HG02798 (cell line): ENCODE measurements at regions not wholly inside any gene's neighbourhood (a gene's known extent, or its start where the extent isn't known, plus 50 kb on each side); places are given as distances from the start of the nearest gene placed in this dataset.
A peak's percentile ranks its signal among the peaks of the same experiment; 100 is the strongest.

Experiments used
- ATAC-seq: cut with Tn5 transposase; IDR thresholded peaks from one replicate; pipeline ENCODE4 v1.9.1; 2021; ENCODE audit warnings: mild to moderate bottlenecking; ENCODE audit not compliant: unreplicated experiment, poor library complexity

- ATAC-seq: peak; percentile 55
Measured at GRCh38 chr6:128686084-128686483, 165.7 kb upstream of the PTPRK start.

- no peak for ATAC-seq
Measured at GRCh38 chr6:128676456-128676855, 156.1 kb upstream of the PTPRK start.

GRCh38 chr6:128672023-128672422 lies 151.6 kb upstream of the PTPRK start:
- ATAC-seq: no peak

- ATAC-seq: no peak
Measured at GRCh38 chr6:128667339-128667858, 147.0 kb upstream of the PTPRK start.

- no peak for ATAC-seq
Measured at GRCh38 chr6:128666405-128666804, 146.0 kb upstream of the PTPRK start.

GRCh38 chr6:128663238-128663637 lies 142.8 kb upstream of the PTPRK start:
- peak; percentile 73 for ATAC-seq

GRCh38 chr6:128659878-128660622 lies 139.7 kb upstream of the PTPRK start:
- ATAC-seq: no peak

GRCh38 chr6:128659276-128659675 lies 138.9 kb upstream of the PTPRK start:
- no peak for ATAC-seq

- ATAC-seq: peak; percentile 44
Measured at GRCh38 chr6:128657181-128657580, 136.8 kb upstream of the PTPRK start.

- ATAC-seq: peak; percentile 74
Measured at GRCh38 chr6:128655978-128656498, 135.6 kb upstream of the PTPRK start.

GRCh38 chr6:128648022-128648598 lies 127.7 kb upstream of the PTPRK start:
- ATAC-seq: no peak

- ATAC-seq: no peak
Measured at GRCh38 chr6:128642132-128642531, 121.7 kb upstream of the PTPRK start.

- ATAC-seq: no peak
Measured at GRCh38 chr6:128641703-128642102, 121.3 kb upstream of the PTPRK start.

GRCh38 chr6:128638817-128639216 lies 118.4 kb upstream of the PTPRK start:
- ATAC-seq: no peak

GRCh38 chr6:128635219-128635618 lies 114.8 kb upstream of the PTPRK start:
- ATAC-seq: no peak

GRCh38 chr6:128632131-128632530 lies 111.7 kb upstream of the PTPRK start:
- no peak for ATAC-seq

- ATAC-seq: no peak
Measured at GRCh38 chr6:128631031-128631430, 110.6 kb upstream of the PTPRK start.

GRCh38 chr6:128630213-128630612 lies 109.8 kb upstream of the PTPRK start:
- no peak for ATAC-seq

GRCh38 chr6:128617285-128617684 lies 96.9 kb upstream of the PTPRK start:
- no peak for ATAC-seq

- no peak for ATAC-seq
Measured at GRCh38 chr6:128616342-128616741, 95.9 kb upstream of the PTPRK start.

GRCh38 chr6:128606611-128607010 lies 86.2 kb upstream of the PTPRK start:
- no peak for ATAC-seq

GRCh38 chr6:128605961-128606360 lies 85.6 kb upstream of the PTPRK start:
- ATAC-seq: no peak
